ENCODE measurements at regions not wholly inside any gene's neighbourhood (a gene's known extent, or its start where the extent isn't known, plus 50 kb on each side); places are given as distances from the start of the nearest gene placed in this dataset.

DNA sequence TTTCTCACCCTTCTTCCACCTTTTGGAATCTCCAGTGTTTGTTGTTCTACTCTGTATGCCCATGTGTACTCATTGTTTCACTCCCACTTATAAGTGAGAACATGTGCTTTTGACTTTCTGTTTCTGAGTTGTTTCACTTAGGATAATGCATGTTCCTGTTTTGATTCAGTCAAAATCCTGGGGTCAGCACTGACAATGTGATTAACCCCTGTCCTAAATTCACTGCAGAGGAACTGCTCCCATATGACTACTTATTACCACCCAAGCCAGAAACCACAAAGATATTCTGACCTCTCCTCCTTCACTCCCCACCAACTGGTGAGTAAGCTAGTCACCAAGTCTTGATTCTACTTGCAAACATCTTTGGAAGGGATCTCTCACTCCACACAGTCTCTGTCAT is 251.4 kb upstream of the TCF4 start (continued):
- TF ChIP-seq, protein P1, sequence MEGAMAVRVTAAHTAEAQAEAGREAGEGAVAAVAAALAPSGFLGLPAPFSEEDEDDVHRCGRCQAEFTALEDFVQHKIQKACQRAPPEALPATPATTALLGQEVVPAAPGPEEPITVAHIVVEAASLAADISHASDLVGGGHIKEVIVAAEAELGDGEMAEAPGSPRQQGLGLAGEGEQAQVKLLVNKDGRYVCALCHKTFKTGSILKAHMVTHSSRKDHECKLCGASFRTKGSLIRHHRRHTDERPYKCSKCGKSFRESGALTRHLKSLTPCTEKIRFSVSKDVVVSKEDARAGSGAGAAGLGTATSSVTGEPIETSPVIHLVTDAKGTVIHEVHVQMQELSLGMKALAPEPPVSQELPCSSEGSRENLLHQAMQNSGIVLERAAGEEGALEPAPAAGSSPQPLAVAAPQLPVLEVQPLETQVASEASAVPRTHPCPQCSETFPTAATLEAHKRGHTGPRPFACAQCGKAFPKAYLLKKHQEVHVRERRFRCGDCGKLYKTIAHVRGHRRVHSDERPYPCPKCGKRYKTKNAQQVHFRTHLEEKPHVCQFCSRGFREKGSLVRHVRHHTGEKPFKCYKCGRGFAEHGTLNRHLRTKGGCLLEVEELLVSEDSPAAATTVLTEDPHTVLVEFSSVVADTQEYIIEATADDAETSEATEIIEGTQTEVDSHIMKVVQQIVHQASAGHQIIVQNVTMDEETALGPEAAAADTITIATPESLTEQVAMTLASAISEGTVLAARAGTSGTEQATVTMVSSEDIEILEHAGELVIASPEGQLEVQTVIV (IDR thresholded peaks at IDR 0.05; ENCODE audit: borderline replicate concordance, partially characterized antibody), result no peak
- no peak for TF ChIP-seq CHD2 (IDR thresholded peaks at IDR 0.05; ENCODE audit: borderline replicate concordance, low read depth, low read length)
- TF ChIP-seq SMARCA5 (IDR thresholded peaks at IDR 0.05), result no peak
- no peak for TF ChIP-seq KLF5 (IDR thresholded peaks at IDR 0.05; ENCODE audit: partially characterized antibody)
- TF ChIP-seq KDM1A (IDR thresholded peaks at IDR 0.05; ENCODE audit: borderline replicate concordance), result no peak
- TF ChIP-seq MEF2A (IDR thresholded peaks at IDR 0.05; ENCODE audit: insufficient read depth, low read depth, low read length), result no peak
- TF ChIP-seq RELA (IDR thresholded peaks at IDR 0.05; ENCODE audit: borderline replicate concordance, partially characterized antibody), result no peak
- TF ChIP-seq JUND (IDR thresholded peaks at IDR 0.05; ENCODE audit: low read depth, low read length), result no peak
- TF ChIP-seq, protein P2, sequence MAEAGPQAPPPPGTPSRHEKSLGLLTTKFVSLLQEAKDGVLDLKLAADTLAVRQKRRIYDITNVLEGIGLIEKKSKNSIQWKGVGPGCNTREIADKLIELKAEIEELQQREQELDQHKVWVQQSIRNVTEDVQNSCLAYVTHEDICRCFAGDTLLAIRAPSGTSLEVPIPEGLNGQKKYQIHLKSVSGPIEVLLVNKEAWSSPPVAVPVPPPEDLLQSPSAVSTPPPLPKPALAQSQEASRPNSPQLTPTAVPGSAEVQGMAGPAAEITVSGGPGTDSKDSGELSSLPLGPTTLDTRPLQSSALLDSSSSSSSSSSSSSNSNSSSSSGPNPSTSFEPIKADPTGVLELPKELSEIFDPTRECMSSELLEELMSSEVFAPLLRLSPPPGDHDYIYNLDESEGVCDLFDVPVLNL (IDR thresholded peaks at IDR 0.05; ENCODE audit: low read depth, low read length), result no peak
- TF ChIP-seq NFYA (IDR thresholded peaks at IDR 0.05; ENCODE audit: borderline replicate concordance, low read depth, low read length), result no peak
- no peak for TF ChIP-seq EP300 (IDR thresholded peaks at IDR 0.05; ENCODE audit: borderline replicate concordance in 1 of 2, control insufficient read depth in 1 of 2, low read depth in 2 of 2, low read length in 2 of 2)
- TF ChIP-seq DPF2 (IDR thresholded peaks at IDR 0.05), result no peak
- TF ChIP-seq TAF1 (IDR thresholded peaks at IDR 0.05; ENCODE audit: borderline replicate concordance, low read depth, low read length), result no peak
